Skeletal muscle cell (primary cell): ENCODE measurements at regions not wholly inside any gene's neighbourhood (a gene's known extent, or its start where the extent isn't known, plus 50 kb on each side); places are given as distances from the start of the nearest gene placed in this dataset.
"Not testable (repeated sequence)": the region's sequence is repeated elsewhere in the genome, so short reads cannot be mapped to it uniquely, and the experiment has no call there.

Source experiments
- DNase-seq: peaks from one replicate; pipeline ENCODE4 v3.0.0-alpha.2; 2010; ENCODE audit warnings: low read depth
- H3K4me3 ChIP-seq: 2 replicates; pipeline ENCODE4 v1.5.1; 2011; ENCODE audit warnings: low read depth, mild to moderate bottlenecking, control low read depth, low read length, moderate library complexity

- H3K4me3 ChIP-seq: not testable (repeated sequence)
Observed at GRCh38 chr16:29144669-29145062, 159.8 kb downstream of the LAT start.

GRCh38 chr16:29143739-29144668 lies 159.2 kb downstream of the LAT start:
- DNase-seq, H3K4me3 ChIP-seq: not testable (repeated sequence)

More at GRCh38 chr16:29144669-29145062, 159.8 kb downstream of the LAT start:
- DNase-seq: not testable (repeated sequence)

GRCh38 chr16:29142506-29142905 lies 157.7 kb downstream of the LAT start:
- not testable (repeated sequence) for DNase-seq, H3K4me3 ChIP-seq

- DNase-seq: no peak
Observed at GRCh38 chr16:29141586-29142324, 156.9 kb downstream of the LAT start.

GRCh38 chr16:29141121-29141520 lies 156.3 kb downstream of the LAT start:
- not testable (repeated sequence) for H3K4me3 ChIP-seq, DNase-seq

More at GRCh38 chr16:29141586-29142324, 156.9 kb downstream of the LAT start:
- H3K4me3 ChIP-seq: no peak overlapping the region

- not testable (repeated sequence) for H3K4me3 ChIP-seq
Observed at GRCh38 chr16:29139901-29140855, 155.3 kb downstream of the LAT start.

GRCh38 chr16:29139261-29139802 lies 154.5 kb downstream of the LAT start:
- DNase-seq: no peak
- no peak overlapping the region for H3K4me3 ChIP-seq

More at GRCh38 chr16:29139901-29140855, 155.3 kb downstream of the LAT start:
- not testable (repeated sequence) for DNase-seq

- not testable (repeated sequence) for H3K4me3 ChIP-seq, DNase-seq
Observed at GRCh38 chr16:29138698-29139097, 153.8 kb downstream of the LAT start.

GRCh38 chr16:29137894-29138662 lies 153.2 kb downstream of the LAT start:
- not testable (repeated sequence) for DNase-seq, H3K4me3 ChIP-seq

- H3K4me3 ChIP-seq, DNase-seq: not testable (repeated sequence)
Observed at GRCh38 chr16:29137461-29137860, 152.6 kb downstream of the LAT start.

GRCh38 chr16:29136916-29137315 lies 152.1 kb downstream of the LAT start:
- not testable (repeated sequence) for H3K4me3 ChIP-seq, DNase-seq

- not testable (repeated sequence) for DNase-seq
Observed at GRCh38 chr16:29136046-29136696, 151.3 kb downstream of the LAT start.

GRCh38 chr16:29135098-29135497 lies 150.2 kb downstream of the LAT start:
- not testable (repeated sequence) for H3K4me3 ChIP-seq, DNase-seq

More at GRCh38 chr16:29136046-29136696, 151.3 kb downstream of the LAT start:
- H3K4me3 ChIP-seq: not testable (repeated sequence)

- DNase-seq, H3K4me3 ChIP-seq: not testable (repeated sequence)
Observed at GRCh38 chr16:29133681-29134430, 149.0 kb downstream of the LAT start.

GRCh38 chr16:29132869-29133268 lies 148.0 kb downstream of the LAT start:
- H3K4me3 ChIP-seq, DNase-seq: not testable (repeated sequence)

- not testable (repeated sequence) for H3K4me3 ChIP-seq, DNase-seq
Observed at GRCh38 chr16:29132444-29132843, 147.6 kb downstream of the LAT start.
